Neural cell (in vitro differentiated cells): ENCODE measurements at regions not wholly inside any gene's neighbourhood (a gene's known extent, or its start where the extent isn't known, plus 50 kb on each side); places are given as distances from the start of the nearest gene placed in this dataset.

Source experiments
- CTCF ChIP-seq: fragments of 450-650 bp; IDR thresholded peaks from 2 replicates; pipeline ENCODE4 v1.5.1; 2014; ENCODE audit warnings: antibody characterized with exemption, mild to moderate bottlenecking, moderate library complexity; ENCODE audit not compliant: poor library complexity, severe bottlenecking
- RAD21 ChIP-seq: fragments of 450-650 bp; conservative IDR thresholded peaks from 2 replicates; pipeline ENCODE4 v1.6.1; 2014; ENCODE audit warnings: antibody characterized with exemption, mild to moderate bottlenecking, moderate library complexity
- REST ChIP-seq: IDR thresholded peaks from 2 replicates; pipeline ENCODE4 v1.6.1; 2012; ENCODE audit warnings: borderline replicate concordance
- SMC3 ChIP-seq: fragments of 450-650 bp; conservative IDR thresholded peaks from 2 replicates; pipeline ENCODE4 v1.6.1; 2014; ENCODE audit warnings: antibody characterized with exemption, mild to moderate bottlenecking, moderate library complexity; ENCODE audit not compliant: poor library complexity

- TF ChIP-seq RAD21 (no peak), CTCF (no peak), SMC3 (no peak), REST (no peak)
Observed at GRCh38 chr13:61944329-61944929, 528.8 kb upstream of the PCDH20 start.
